Aorta (tissue), 5 donors: ENCODE measurements at regions not wholly inside any gene's neighbourhood (a gene's known extent, or its start where the extent isn't known, plus 50 kb on each side); places are given as distances from the start of the nearest gene placed in this dataset.

Experiments used
- ATAC-seq: fragments of 200-7000 bp; cut with Tn5 transposase; one replicate; pipeline ENCODE4 v1.9.1; 2022; ENCODE audit warnings: moderate library complexity; ENCODE audit not compliant: low FRiP score
- DNase-seq, 2 donors: peaks; one replicate each; pipeline ENCODE4 v3.0.0-alpha.2; 2020
- H3K27ac ChIP-seq, 2 donors: one replicate each; pipeline ENCODE4 v1.5.1; 2013; ENCODE audit warnings: low read length in 2 of 2, mild to moderate bottlenecking in 2 of 2, moderate library complexity in 2 of 2, control low read depth in 1 of 2, inconsistent platforms in 1 of 2, low read depth in 1 of 2
- H3K27me3 ChIP-seq, 2 donors: one replicate each; pipeline ENCODE4 v1.6.1; 2013; ENCODE audit warnings: control low read depth in 1 of 2, low read length in 1 of 2, mild to moderate bottlenecking in 1 of 2, moderate library complexity in 1 of 2; ENCODE audit not compliant: insufficient read depth in 2 of 2, control insufficient read depth in 1 of 2
- H3K36me3 ChIP-seq, 2 donors: one replicate each; pipeline ENCODE4 v1.6.1; 2013; ENCODE audit warnings: control low read depth in 1 of 2, low read length in 1 of 2, mild to moderate bottlenecking in 1 of 2; ENCODE audit not compliant: insufficient read depth in 2 of 2, control insufficient read depth in 1 of 2
- H3K4me1 ChIP-seq, 2 donors: one replicate each; pipeline ENCODE4 v1.6.1; 2013; ENCODE audit warnings: low read length in 2 of 2, control low read depth in 1 of 2, mild to moderate bottlenecking in 1 of 2, moderate library complexity in 1 of 2; ENCODE audit not compliant: insufficient read depth in 2 of 2, control insufficient read depth in 1 of 2
- H3K4me3 ChIP-seq, 2 donors: one replicate each; pipeline ENCODE4 v1.5.1; 2013; ENCODE audit warnings: low read length in 2 of 2, control low read depth in 1 of 2, mild to moderate bottlenecking in 1 of 2
- H3K9me3 ChIP-seq: one replicate; pipeline ENCODE4 v1.6.1; 2013; ENCODE audit warnings: mild to moderate bottlenecking, low read length; ENCODE audit not compliant: control insufficient read depth
- WGBS, 2 donors: extraction: QIAGEN DNeasy Blood & Tissue Kit; methylation state at CpG; one replicate each; pipeline ENCODE4 v1.1.7; 2013; 5-methylcytosine and 5-hydroxymethylcytosine counted together
- intact Hi-C, 2 donors: fragments of 100-400 bp; cut with DNase I; formaldehyde crosslinking; loops; one replicate each; pipeline versions ENCODE4 v1.14.2 to v1.15.0; 2022
- donor health status: healthy with polysubstance abuse.
- donor health status: Bipolar disorder and iron deficiency.
- donor health status: DM: no; HTN: no; CAD: no.
- donor health status: DM: no; HTN: no; CAD: no.
- donor health status: DM: yes; HTN: yes; CAD: no.

DNA sequence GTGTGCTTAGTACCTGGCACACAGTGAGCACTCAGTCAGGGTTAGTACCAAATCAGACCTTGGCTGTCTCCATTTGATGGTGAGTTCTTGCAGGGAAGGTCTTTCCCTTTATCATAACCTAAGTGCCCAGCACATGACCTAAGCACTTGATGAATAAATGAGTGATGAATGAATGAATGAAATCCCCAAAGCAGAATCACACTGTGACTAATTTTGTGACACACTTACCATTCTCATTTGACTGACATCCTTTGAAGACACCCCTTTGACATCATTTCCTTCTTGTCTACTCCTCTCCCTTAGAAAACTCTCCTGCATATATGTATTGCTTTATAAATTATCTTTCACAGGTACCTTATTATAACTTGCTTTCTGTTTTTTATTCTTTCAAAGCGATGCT, 130.2 kb upstream of the ELL2 start:
- H3K27ac ChIP-seq, result no peak overlapping the region
- WGBS, 2 donors, result 96 to 98% methylated on average over 1 of the region's 1 CpG
- no peaks in the 10 kb centered on the region for H3K36me3 ChIP-seq
- no peak for DNase-seq
- intact Hi-C loops, result loop anchor here in 1 of 2 donors (10.0 kb wide), 1 partner anchor 243 kb away; no protein-coding TSS in a partner anchor
- no peaks in the 10 kb centered on the region for H3K9me3 ChIP-seq
- peaks cover 2 to 8% of the 10 kb centered on the region in 2 donors for H3K4me1 ChIP-seq
- no peak for ATAC-seq
- no peak overlapping the region for H3K4me3 ChIP-seq
- no peaks in the 10 kb centered on the region for H3K27me3 ChIP-seq

DNA sequence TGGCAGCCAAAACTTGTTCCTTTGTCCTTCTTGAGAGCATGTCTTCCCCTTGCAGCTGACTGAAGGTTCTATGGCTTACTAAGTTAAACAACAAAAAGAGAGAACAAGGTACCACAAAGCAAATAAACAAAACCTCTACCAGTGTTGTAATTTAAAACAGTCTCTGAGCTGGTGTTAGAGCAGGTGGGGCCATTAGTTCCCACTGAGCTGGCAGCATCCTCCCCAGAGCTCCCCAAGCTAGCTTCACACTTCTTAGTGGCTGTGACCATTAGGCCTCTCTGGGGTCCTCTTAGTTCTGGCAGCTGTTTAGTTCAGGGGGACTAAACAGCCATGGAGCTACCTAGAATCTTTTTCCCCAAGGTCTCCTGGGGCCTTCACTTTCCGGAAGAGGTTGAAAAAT, 128.6 kb upstream of the ELL2 start:
- Histone ChIP-seq H3K27ac (no peak overlapping the region), H3K9me3 (no peaks in the 10 kb centered on the region), H3K27me3 (no peaks in the 10 kb centered on the region), H3K4me3 (no peak overlapping the region), H3K36me3 (no peaks in the 10 kb centered on the region), H3K4me1 (peaks cover 2 to 7% of the 10 kb centered on the region in 2 donors)
- no peak for DNase-seq
- 83% methylated on average over 1 of the region's 1 CpG for WGBS, 2 donors
- no peak for ATAC-seq
- intact Hi-C loops, result loop anchor here in 1 of 2 donors (10.0 kb wide), 1 partner anchor 245 kb away; no protein-coding TSS in a partner anchor

DNA sequence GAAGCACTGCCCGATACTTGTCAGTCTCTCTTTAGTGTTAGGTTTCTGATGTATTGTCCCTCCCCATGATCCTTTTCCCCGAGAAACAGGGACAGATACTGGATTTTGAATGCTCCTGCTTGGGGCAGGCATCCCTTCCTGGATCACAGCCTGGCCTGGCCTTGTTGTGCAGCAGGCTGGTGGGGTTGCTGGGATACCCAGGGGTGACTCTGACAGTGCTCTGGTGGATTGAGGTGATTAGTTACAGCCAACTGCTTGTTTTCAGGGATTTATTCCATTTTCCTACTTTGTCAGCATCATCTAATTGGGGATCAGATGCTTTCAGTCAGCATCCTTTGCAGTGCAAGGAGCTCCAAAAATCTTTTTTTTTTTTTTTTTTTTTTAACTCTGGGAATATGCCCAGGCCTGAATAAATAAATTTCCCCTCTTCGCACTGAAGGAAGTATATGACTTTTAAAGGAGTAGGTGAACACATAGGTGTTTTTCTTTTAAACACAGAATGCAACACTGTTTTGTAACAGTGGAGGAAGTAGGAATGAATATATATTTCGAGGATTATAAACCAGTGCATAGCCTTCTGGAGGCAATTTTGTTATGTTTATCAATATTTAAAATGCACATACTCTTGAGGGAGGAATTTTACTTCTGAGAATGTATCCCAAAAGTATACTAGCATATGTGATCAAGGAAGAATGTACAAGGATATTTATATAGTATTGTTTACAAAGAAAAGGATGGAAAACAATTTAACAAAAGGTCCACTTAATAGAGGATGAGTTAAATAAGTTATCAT, 127.3 kb upstream of the ELL2 start:
- DNase-seq, result no peak
- Histone ChIP-seq H3K4me3 (no peak overlapping the region), H3K27me3 (no peaks in the 10 kb centered on the region), H3K36me3 (no peaks in the 10 kb centered on the region), H3K4me1 (peaks cover 0 to 2% of the 10 kb centered on the region in 2 donors), H3K27ac (no peak overlapping the region), H3K9me3 (no peaks in the 10 kb centered on the region)
- WGBS, 2 donors, result 51 to 59% methylated on average over 4 of the region's 4 CpGs
- ATAC-seq, result no peak
- intact Hi-C loops, result no loop called here

DNA sequence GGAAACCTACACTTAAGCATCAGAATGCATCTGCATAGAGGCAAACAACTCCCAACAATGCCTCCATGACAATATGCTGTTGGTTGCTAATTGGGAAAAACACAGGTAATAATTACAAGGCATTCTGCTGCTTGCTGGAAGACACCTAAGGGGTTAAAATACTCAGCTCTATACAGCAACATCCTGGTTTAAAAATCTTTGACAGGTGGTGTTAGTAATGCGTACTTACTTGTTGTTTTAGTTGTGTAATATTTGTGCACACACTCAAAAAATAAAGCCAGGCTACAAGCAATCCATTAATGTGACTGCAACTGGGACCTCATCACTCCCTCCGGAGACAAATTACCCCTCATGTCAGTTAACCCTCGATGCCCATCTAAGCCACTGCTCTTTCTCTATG, 126.3 kb upstream of the ELL2 start:
- 42 to 50% methylated on average over 3 of the region's 3 CpGs for WGBS, 2 donors
- ATAC-seq (no peak), DNase-seq (no peak)
- no peaks in the 10 kb centered on the region for H3K36me3 ChIP-seq
- no peaks in the 10 kb centered on the region for H3K9me3 ChIP-seq
- H3K27me3 ChIP-seq, result no peaks in the 10 kb centered on the region
- H3K27ac ChIP-seq, result no peak overlapping the region
- no peak overlapping the region for H3K4me3 ChIP-seq
- no peaks in the 10 kb centered on the region for H3K4me1 ChIP-seq
- intact Hi-C loops, result no loop called here

DNA sequence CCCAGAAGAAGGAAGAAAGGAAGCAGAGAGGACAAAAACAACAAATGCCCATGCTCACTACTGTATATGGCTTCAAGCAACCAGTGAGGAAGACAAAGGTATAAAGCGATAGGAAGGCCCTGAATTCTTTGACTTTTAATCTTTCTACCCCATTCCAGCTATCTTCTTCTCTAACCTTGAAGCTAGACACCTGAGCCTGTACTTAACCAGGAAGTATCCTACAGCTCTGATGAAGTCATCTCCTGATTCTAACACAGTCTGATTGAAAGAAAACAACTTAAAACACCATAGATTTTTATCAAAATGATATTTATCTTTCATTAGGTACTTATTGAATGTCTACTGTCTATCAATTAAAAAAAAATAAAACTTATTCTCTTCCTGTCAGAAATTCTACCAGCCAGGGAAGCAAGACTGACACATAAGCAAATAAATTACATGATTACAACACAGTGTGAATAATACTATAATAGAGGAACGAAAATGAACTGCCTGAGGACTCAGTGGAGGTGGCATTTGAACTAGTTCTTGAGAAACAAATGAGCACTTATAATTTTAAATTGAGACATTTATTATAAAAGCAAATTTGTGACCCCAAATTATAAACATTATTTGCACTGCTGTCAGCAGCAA, 123.3 kb upstream of the ELL2 start:
- H3K9me3 ChIP-seq, result no peaks in the 10 kb centered on the region
- no peaks in the 10 kb centered on the region for H3K36me3 ChIP-seq
- H3K4me3 ChIP-seq, result no peak overlapping the region
- DNase-seq (no peak), ATAC-seq (no peak)
- 80 to 86% methylated on average over 2 of the region's 2 CpGs for WGBS, 2 donors
- no peaks in the 10 kb centered on the region for H3K27me3 ChIP-seq
- H3K27ac ChIP-seq, result no peak overlapping the region
- intact Hi-C loops, result no loop called here
- no peaks in the 10 kb centered on the region for H3K4me1 ChIP-seq

DNA sequence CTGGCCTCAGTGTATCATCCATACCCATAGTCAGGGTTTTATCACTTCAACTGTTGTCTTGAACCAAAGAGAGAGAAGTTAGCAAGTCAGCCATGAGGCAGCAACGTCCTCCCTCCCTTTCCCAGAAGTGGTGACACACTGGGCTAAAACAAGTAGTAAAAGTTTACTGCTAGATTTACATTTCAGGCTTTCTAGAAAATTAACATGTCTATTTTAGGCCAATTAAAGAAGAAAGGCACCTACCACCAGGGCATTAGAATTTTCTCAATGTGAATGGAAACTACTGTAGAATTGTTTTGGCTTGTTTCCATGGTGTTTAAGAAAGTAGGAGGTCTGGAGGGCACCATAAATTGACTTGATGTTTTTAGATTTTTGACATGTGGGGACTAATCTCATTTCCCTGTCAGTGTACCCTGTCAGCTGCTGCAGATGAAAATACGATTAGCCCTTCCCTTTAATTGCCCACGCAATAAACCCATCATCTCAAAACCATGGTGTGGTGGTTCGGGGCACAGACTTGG, 121.8 kb upstream of the ELL2 start:
- H3K4me1 ChIP-seq, result no peaks in the 10 kb centered on the region
- intact Hi-C loops, result no loop called here
- WGBS, 2 donors, result 70 to 81% methylated on average over 4 of the region's 4 CpGs
- H3K4me3 ChIP-seq, result no peak overlapping the region
- no peaks in the 10 kb centered on the region for H3K27me3 ChIP-seq
- no peak for DNase-seq
- no peaks in the 10 kb centered on the region for H3K9me3 ChIP-seq
- no peak overlapping the region for H3K27ac ChIP-seq
- no peak for ATAC-seq
- no peaks in the 10 kb centered on the region for H3K36me3 ChIP-seq

DNA sequence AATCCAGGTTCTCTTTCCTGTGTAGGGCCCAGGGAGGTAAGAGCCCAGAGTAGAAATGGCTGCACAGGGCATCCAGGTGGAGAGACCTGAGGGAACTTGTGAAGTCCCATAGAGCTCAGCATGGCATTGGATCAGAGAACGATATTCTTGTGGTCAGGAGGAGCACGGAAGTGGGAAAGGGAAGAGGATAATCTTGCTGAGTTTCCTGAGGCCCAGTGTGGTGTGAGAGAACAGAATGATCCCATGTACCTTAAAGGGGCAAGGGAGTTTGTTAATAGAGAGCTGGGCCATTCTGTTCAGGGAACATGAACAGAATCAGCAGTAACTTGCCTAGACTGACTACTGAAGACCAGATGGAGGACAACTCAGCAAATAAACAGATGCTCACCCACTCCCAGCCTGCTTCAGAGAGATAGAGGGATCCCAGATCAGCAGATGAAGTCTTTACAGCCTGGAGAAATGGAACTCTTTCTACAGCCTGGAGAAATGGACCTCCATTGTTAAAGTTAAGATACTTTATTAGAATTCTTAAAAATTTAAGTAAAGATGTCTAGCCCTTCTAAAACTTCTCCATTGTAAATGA, 119.7 kb upstream of the ELL2 start:
- H3K27me3 ChIP-seq, result no peaks in the 10 kb centered on the region
- no peaks in the 10 kb centered on the region for H3K36me3 ChIP-seq
- no peak for DNase-seq
- no peak for ATAC-seq
- no peak overlapping the region for H3K27ac ChIP-seq
- H3K4me1 ChIP-seq, result no peaks in the 10 kb centered on the region
- intact Hi-C loops, result no loop called here
- H3K9me3 ChIP-seq, result no peaks in the 10 kb centered on the region
- 96 to 100% methylated on average over 2 of the region's 2 CpGs for WGBS, 2 donors
- H3K4me3 ChIP-seq, result no peak overlapping the region

DNA sequence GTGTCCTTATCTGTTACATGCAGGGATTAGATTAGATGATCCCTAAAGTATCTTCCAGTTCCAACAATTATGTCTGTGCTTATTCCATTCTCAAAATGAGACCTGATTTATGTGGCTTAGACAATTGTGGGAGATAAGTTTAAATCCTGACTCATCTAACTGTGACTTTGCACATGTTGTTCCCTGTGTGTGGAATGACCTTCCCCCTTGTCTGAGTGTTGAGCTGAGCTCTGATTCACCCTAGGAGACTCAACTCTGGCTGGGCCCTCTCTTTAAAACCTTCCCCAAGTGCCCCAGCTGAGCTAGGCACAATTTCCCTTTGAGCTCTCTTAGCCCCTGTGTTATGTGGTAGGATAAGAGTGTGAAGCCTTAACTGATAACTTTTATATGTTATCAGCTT, 118.9 kb upstream of the ELL2 start:
- H3K9me3 ChIP-seq, result no peaks in the 10 kb centered on the region
- H3K4me3 ChIP-seq, result no peak overlapping the region
- H3K27me3 ChIP-seq, result no peaks in the 10 kb centered on the region
- DNase-seq (no peak), ATAC-seq (peak; percentile 26)
- intact Hi-C loops, result no loop called here
- H3K4me1 ChIP-seq, result no peaks in the 10 kb centered on the region
- H3K36me3 ChIP-seq, result no peaks in the 10 kb centered on the region
- H3K27ac ChIP-seq, result no peak overlapping the region
